GM12878 (cell line): ENCODE measurements at regions not wholly inside any gene's neighbourhood (a gene's known extent, or its start where the extent isn't known, plus 50 kb on each side); places are given as distances from the start of the nearest gene placed in this dataset.

ENCODE experiments used
- ATAC-seq: fragments of 200-7000 bp; cut with Tn5 transposase; 3 replicates; pipeline ENCODE4 v1.9.1; 2020; ENCODE audit warnings: mild to moderate bottlenecking, moderate library complexity
- BruUV-seq: library from RNA; stranded (reverse); fragments of 400-500 nt; replicated peaks from 2 replicates; lab custom pipeline; 2021; lab: Mats Ljungman, UMichigan
- CTCF ChIA-PET: fragments of 300-600 bp; sonication (Branson Sonifier 250); formaldehyde crosslinking; extraction: SDS; loops from one replicate; lab custom pipeline; 2021; ENCODE audit warnings: inconsistent platforms; lab: Yijun Ruan, JAX
- POLR2A ChIA-PET: fragments of 350-600 bp; formaldehyde crosslinking; extraction: SDS; loops from one replicate; lab custom pipeline; 2021; ENCODE audit warnings: inconsistent platforms; lab: Charles Lee
- RAD21 ChIA-PET: fragments of 300-600 bp; sonication (Branson Sonifier 250); formaldehyde crosslinking; loops from one replicate; lab custom pipeline; 2023; ENCODE audit warnings: antibody characterized with exemption; ENCODE audit not compliant: unreplicated experiment; lab: Charles Lee
- SMC1A ChIA-PET: fragments of 300-600 bp; sonication (Branson Sonifier 250); formaldehyde crosslinking; loops from one replicate; lab custom pipeline; 2023; ENCODE audit not compliant: unreplicated experiment, uncharacterized antibody; lab: Charles Lee
- DNase-seq: peaks from one replicate; pipeline ENCODE4 v3.0.0-alpha.2; 2011; ENCODE audit warnings: low read depth, low spot score
- FAIRE-seq: peaks from 3 replicates; lab custom pipeline; 2011; peaks lifted over from hg19 to GRCh38; lab: Jason Lieb, UNC
- H2AFZ ChIP-seq: 2 replicates; pipeline ENCODE4 v1.6.0; 2011; ENCODE audit warnings: low read depth, low read length, control low read depth; ENCODE audit not compliant: control insufficient read depth
- H3K27ac ChIP-seq: 2 replicates; pipeline ENCODE4 v1.5.1; 2011; ENCODE audit warnings: control low read depth; ENCODE audit not compliant: control insufficient read depth, insufficient read depth
- H3K27me3 ChIP-seq, 2 experiments: replicated peaks in 1 of 2; 2 replicates each; pipeline versions ENCODE4 v1.6.0 to v1.6.1; 2011; ENCODE audit warnings: low read length in 1 of 2; ENCODE audit not compliant: control insufficient read depth in 2 of 2, insufficient read depth in 2 of 2
- H3K36me3 ChIP-seq, 2 experiments: 2 replicates each; pipeline ENCODE4 v1.5.1; 2011; ENCODE audit warnings: low read length in 1 of 2; ENCODE audit not compliant: control insufficient read depth in 2 of 2, insufficient read depth in 2 of 2
- H3K4me1 ChIP-seq: 2 replicates; pipeline ENCODE4 v1.6.1; 2011; ENCODE audit warnings: mild to moderate bottlenecking, low read length, moderate library complexity, mixed read lengths; ENCODE audit not compliant: control insufficient read depth, insufficient read depth
- H3K4me2 ChIP-seq: 2 replicates; pipeline ENCODE4 v1.6.0; 2011; ENCODE audit warnings: control low read depth; ENCODE audit not compliant: control insufficient read depth, insufficient read depth
- H3K4me3 ChIP-seq: fragments of 200-600 bp; sonication (generic); 2 replicates; pipeline ENCODE4 v1.5.1; 2016
- H3K79me2 ChIP-seq: 2 replicates; pipeline ENCODE4 v1.6.0; 2011; ENCODE audit warnings: low read length; ENCODE audit not compliant: control insufficient read depth, insufficient read depth
- H3K9ac ChIP-seq: 2 replicates; pipeline ENCODE4 v1.8.0; 2011; ENCODE audit warnings: low read length, control low read depth, mixed read lengths; ENCODE audit not compliant: control insufficient read depth, insufficient read depth
- H3K9me3 ChIP-seq: replicated peaks from 3 replicates; pipeline ENCODE4 v1.5.1; 2011; ENCODE audit warnings: mild to moderate bottlenecking, low read length; ENCODE audit not compliant: control insufficient read depth, insufficient read depth
- H4K20me1 ChIP-seq: 2 replicates; pipeline ENCODE4 v1.6.0; 2011; ENCODE audit not compliant: control insufficient read depth, insufficient read depth
- BCLAF1 ChIP-seq: fragments of 450-650 bp; IDR thresholded peaks from 2 replicates; pipeline ENCODE4 v1.6.1; 2017; ENCODE audit warnings: antibody characterized with exemption, mild to moderate bottlenecking, moderate library complexity
- CUX1 ChIP-seq: IDR thresholded peaks from 2 replicates; pipeline ENCODE4 v1.6.1; 2012; ENCODE audit warnings: improper control_type of control experiment, low read depth, low read length; ENCODE audit not compliant: insufficient replicate concordance
- EGR1 ChIP-seq, 2 experiments: IDR thresholded peaks; 1 replicate in 1 of 2; 2 replicates in 1 of 2; pipeline ENCODE4 v1.6.1; 2011 to 2012; ENCODE audit warnings: low read depth in 2 of 2, low read length in 2 of 2, borderline replicate concordance in 1 of 2, mild to moderate bottlenecking in 1 of 2, moderate library complexity in 1 of 2
- IKZF1 ChIP-seq: fragments of 450-650 bp; conservative IDR thresholded peaks from 2 replicates; pipeline ENCODE4 v1.6.1; 2017; ENCODE audit warnings: antibody characterized with exemption, mild to moderate bottlenecking
- RELA ChIP-seq: fragments of 450-650 bp; IDR thresholded peaks from 2 replicates; pipeline ENCODE4 v1.8.0; 2014; ENCODE audit warnings: borderline replicate concordance; ENCODE audit not compliant: partially characterized antibody
- RELB ChIP-seq: fragments of 450-650 bp; IDR thresholded peaks from 2 replicates; pipeline ENCODE4 v1.6.1; 2017; ENCODE audit warnings: low read depth, mild to moderate bottlenecking, moderate library complexity
- WGBS: methylation state at CpG from one replicate; pipeline ENCODE4 v1.1.6; 2016; ENCODE audit warnings: low lambda C conversion rate; ENCODE audit not compliant: insufficient replicate concordance, insufficient coverage; ENCODE audit errors: missing lambda C conversion rate; 5-methylcytosine and 5-hydroxymethylcytosine counted together
- in situ Hi-C: fragments of 300-500 bp; cut with MboI; formaldehyde crosslinking; loops from 9 replicates; pipeline ENCODE4 v1.14.3; 2018; ENCODE audit warnings: mixed read lengths
- intact Hi-C: fragments of 100-400 bp; cut with micrococcal nuclease; formaldehyde crosslinking; loops from one replicate; pipeline ENCODE4 v1.14.2; 2022; ENCODE audit not compliant: unreplicated experiment

- CTCF ChIA-PET = no interaction called here
- ATAC-seq (no peak), FAIRE-seq (no peak), DNase-seq (no peak)
- Histone ChIP-seq H3K4me1 (no peaks in the 10 kb centered on the region), H3K4me3 (no peak overlapping the region), H4K20me1 (no peaks in the 10 kb centered on the region), H3K9me3 (no peaks in the 10 kb centered on the region), H3K4me2 (no peak overlapping the region), H3K27me3 (no peaks in the 10 kb centered on the region), H3K27ac (no peak overlapping the region), H2AFZ (no peak overlapping the region), H3K36me3 (no peaks in the 10 kb centered on the region), H3K9ac (no peak overlapping the region), H3K79me2 (no peaks in the 10 kb centered on the region)
- in situ Hi-C loops = no loop called here
- 33% methylated on average over 2 of the region's 2 CpGs for WGBS
- POLR2A ChIA-PET = no interaction called here
- BruUV-seq = no TSS peak
- TF ChIP-seq EGR1 (IDR thresholded peaks at IDR 0.05; ENCODE audit: borderline replicate concordance in 1 of 2, low read depth in 2 of 2, low read length in 2 of 2) (no peak), CUX1 (no peak), IKZF1 (no peak), RELB (no peak), RELA (no peak), BCLAF1 (no peak)
- RAD21 ChIA-PET = no interaction called here
- SMC1A ChIA-PET = no interaction called here
- intact Hi-C loops = no loop called here
Measured at GRCh38 chr3:163664466-163664865, 1413.8 kb downstream of the SI start.
